Stimulated activated CD4-positive, alpha-beta T cell treated with anti-CD3 and anti-CD28 coated beads, Interleukin-2, amount 100 ng/mL, for 24 hours (primary cell): ENCODE measurements at regions not wholly inside any gene's neighbourhood (a gene's known extent, or its start where the extent isn't known, plus 50 kb on each side); places are given as distances from the start of the nearest gene placed in this dataset.

Experiments
- DNase-seq, 2 donors: peaks; one replicate each; pipeline ENCODE4 v3.0.0-alpha.2; 2020

DNA sequence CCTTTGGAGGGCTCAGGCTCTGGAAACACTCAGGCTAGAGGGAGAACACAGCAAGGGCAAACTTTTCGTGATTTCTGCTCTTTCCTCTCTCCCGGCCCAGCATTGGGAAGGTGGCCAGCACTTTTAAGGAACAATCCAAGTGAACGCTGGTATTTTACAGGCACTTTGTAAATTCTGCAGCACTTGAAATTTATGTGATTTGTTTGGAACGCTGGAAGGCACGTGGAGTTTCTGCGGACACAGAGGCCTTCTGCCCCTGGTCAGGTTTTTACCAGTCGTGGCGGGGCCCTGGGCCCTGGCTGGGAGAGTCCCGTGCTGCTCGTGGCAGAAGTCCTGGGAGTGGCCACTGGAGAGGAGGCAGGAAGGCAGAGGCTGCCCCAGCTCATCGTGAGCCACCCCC lies 188.6 kb downstream of the ENGASE start:
- no peak for DNase-seq

DNA sequence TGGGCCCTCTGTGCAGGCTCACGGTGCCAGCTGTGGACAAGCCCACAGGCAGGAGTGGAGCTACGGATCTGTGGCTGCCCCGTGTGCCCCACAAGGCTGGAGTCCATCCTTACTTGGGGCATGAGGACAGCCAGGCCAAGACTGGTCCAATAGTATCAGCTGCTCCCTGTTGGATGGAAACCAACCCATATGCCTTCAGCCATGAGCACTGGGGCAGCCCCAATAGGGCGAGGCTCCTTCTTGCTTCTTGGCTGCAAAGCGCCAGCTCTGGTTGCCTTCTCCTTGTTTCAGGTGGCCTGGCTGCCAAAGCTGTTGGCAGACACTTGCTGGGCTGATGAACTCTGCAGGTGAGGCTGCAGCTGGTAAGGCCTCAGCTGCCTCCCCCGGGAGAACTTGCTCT lies 188.0 kb downstream of the ENGASE start:
- no peak for DNase-seq

- no peak for DNase-seq
Measured at GRCh38 chr17:79261355-79262072, 186.9 kb downstream of the ENGASE start.

DNA sequence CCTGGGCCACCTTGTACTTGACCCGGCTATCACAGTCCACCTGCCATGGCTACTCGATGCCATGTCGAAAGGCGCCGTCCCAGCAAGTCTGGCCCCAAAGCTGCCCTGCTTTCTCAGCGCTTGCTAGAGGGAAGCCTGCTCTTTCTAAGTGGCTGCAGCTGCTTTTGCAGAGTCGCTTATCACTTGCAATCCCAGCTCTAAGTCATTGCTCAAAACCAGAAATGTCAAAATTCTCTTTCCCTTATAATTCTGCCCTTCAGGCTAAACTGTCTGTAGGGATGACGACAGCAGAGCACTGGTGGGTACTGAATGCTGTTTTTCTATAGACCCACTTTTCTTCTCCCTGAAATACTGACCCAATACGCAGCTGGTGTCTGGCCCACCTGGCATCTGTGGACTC lies 184.2 kb downstream of the ENGASE start:
- DNase-seq: no peak

DNA sequence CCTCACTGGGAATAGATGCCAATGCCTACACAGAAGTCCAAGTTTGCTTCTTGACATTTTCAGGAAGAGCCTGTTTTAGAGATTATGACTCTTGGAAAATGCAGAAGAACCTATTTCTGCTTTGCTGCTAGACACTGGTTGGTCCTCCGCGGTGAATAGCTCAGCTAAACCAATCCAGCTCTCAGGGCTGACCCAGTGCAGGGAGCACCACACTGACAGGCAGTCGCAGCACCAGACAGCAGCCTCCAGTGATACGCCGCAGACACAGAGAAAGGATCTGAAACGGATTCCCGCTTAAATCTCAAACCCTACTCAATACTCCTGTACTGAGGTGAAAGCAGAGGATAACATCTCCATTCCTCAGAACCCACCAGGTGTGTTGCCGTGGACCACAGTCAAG lies 183.4 kb downstream of the ENGASE start:
- no peak for DNase-seq

DNA sequence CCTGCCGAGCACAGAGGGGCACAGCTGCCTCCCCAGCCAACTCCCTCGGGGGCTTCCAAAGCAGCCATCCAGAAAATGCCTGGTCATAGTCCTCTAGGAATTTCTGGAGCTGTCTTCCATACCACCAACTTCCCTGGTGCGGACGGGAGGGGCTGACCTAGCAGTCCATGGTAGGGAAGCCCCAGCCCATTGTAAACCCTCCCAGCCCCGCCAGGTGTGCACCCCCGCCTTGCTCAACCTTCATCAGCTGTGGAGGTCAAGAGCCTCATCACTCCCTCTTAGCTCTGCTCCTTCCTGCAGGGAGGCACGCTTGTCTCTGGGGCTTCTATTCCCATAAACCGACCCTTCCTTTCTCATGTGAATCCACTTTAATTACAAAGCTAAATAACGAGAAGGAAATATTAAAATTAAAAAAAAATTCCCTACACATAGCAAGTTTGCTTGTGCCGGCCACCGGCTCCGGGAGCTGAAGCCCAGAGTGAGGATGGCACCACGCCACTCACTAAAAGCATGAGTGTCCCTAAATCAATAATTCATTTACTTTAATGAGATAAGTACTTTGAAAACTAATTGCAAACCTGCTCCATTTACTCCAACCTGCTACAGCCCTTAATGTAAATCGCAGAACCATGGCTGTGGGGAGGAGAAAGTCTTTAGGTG lies 181.4 kb downstream of the ENGASE start:
- DNase-seq: no peak

GRCh38 chr17:79255456-79255855 lies 180.8 kb downstream of the ENGASE start:
- no peak for DNase-seq

DNA sequence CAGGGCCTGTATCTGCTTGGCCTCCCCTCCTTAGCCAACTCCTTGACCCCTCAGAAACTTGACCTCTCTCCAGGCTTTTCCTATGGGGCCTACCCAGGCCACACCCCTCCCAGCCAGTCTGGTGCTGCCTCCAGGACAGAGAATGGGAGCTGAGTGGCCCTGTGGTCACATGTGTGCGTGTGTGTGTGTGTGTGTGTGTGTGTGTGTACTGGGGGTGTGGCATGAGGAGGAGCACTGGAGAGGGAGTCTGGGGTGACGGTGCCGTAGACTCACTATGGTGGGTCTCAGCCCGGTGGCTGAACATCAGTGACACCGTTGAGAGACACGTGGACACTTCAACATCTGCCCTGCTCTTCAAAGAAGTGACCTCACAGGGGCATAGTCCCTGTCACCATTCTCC lies 180.4 kb downstream of the ENGASE start:
- DNase-seq: no peak

DNA sequence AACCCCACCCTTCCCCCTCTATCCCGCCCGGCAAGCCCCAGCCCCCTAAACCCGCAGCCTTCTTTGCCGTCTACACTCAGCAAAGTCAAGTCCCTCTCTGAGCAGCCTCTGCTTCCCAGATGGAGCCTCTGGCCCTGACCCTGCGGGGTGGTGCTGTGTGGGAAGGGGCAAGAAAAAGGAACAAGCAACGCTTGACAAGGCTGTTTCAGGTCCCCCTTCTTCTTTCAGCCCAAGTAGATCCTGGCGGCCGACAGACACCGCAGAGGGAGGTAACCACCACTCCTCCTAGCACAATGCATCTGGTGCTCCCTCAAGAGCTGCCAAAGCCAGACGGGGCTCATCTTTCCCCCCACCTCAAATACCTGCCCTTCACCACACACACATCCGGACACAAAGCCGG lies 178.3 kb downstream of the ENGASE start:
- no peak for DNase-seq

GRCh38 chr17:79251824-79252223 lies 177.2 kb downstream of the ENGASE start:
- DNase-seq: no peak

GRCh38 chr17:79249929-79250521 lies 175.4 kb downstream of the ENGASE start:
- DNase-seq: no peak

GRCh38 chr17:79248843-79249493 lies 174.3 kb downstream of the ENGASE start:
- DNase-seq: no peak

DNA sequence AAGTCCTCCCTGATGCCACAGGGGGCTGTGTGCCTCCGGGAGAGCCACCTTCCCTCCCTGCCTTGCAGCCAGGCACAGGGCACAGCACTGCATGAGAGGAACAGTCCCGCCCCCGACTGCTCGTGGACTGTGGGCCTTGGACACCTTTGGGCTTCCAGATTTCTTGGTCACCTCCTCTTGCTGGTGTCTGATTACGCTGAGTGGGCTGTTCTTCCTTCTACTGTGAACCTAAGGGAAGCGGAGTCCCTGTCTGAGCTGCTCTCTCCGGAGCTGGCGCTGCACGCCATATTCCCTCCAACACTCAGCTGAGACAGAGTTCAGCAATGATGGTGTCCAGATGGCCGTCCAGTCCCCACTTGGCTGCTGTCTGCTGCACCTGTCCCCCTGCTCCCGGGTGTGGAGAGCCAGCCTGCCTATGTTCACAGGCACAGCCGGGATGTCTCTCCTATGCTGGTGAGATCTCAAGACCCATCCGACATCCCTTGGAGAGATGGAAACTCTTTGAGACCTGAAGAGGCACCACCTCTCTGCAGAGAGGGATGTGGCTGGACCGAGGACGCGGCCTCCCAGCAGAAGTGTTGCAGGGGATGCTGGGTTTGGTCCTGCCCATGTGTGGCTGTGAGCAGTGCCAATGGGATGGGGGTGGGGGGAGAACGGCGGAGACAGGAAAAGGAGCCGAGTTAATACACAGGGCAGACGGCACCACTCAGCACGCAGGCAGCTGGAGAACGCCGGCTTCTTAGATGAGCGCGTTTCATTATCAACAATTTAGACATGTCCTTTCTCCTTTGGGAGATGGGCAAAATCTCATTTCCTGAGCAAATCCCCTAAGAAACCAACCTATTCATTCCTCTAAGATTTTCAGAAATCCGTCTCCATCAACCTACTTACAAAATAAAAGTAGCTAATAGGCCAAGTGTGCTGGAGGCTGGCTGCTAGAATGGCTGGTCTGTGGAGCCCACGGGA lies 171.9 kb downstream of the ENGASE start:
- DNase-seq: no peak

GRCh38 chr17:79244665-79245064 lies 170.0 kb downstream of the ENGASE start:
- no peak for DNase-seq

DNA sequence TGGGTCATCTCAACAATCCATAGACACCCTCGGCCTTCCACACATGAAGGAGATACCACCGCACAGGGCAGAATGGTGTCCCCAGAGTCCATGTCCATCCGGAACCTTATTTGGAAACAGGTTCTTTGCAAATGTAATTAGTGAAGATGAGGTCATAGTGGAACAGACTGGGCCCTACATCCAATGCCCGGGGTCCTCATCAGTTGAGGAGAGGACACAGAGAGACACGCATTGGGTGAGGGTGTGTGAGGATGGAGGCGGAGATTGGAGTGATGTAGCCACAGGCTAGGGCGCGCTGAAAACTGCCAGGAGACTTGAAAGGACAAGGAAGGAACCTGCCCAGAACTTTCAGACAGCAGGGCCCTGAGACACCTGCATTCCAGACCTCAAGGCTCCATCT lies 169.4 kb downstream of the ENGASE start:
- no peak for DNase-seq

DNA sequence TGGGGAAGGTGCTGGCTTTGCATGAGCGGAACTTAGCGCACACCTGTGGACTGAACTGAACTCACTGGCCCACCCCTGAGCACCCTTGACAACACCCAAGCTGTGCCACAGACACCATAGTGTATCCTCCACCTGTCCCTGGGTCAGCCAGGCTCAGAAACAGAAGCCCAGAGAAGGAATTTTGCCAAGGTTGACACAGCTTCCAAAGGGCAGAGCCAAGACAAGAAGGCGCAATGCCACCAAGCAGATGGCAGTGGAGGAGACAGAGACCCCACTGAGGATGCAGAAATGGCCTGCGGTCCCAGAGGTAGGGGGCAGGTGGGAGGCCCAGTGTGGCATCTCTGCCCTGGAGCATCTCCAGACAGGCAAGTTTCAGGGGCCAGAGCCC lies 169.0 kb downstream of the ENGASE start:
- no peak for DNase-seq

DNA sequence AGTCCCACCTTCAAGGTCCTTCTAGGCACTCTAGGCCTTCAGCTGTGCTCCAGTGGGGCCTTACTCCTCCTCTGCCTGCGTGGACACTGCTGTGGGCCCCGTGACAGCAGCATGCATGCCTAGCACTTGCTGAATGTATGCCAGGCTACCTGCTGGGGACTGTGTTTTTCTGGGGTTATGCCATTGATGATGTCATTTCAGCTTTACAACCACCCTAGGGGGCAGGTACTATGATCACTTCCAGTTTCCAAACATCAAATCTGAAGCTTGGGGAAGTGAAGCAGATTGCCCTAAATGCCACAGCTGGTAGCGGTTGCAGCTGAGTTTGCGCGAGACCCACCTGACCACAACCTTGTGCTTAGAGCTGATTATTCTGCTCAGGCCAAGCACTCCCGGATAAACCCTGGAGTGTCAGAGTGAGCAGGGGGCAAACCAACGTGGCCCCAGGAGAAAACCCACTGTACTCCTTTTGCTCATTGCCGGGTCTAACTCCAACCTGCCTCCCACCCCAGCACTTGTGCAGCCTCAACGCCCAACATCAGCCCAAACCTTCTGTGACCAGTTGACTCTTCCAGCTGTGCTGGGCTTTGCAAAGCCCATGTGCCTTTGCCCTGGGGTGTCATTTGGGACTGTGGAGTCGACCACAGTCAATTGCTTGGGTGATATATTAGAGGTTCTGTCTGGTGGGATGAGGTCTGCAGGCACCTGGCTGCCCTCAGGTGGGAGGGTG lies 168.4 kb downstream of the ENGASE start:
- no peak for DNase-seq

DNA sequence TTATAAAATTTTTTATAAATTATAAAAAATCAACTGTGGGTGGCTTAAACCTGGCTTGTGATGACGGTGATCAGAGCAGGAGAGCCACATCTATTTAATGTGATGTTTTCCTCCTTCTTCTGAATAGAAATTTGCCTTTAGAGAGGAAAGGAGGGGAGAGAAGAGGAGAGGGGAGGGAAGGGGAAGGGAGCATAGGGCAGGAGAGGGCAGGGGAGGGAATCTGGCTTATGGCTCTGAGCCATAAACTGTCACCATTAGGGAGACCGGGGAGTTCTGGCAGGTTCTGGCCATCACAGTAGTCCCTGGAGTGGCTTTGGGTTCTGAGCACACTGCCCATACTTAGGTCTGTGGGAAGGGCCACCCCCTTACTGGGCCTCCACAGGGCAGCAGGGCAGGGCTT lies 167.8 kb downstream of the ENGASE start:
- DNase-seq: no peak

- DNase-seq: no peak
Measured at GRCh38 chr17:79241616-79242015, 167.0 kb downstream of the ENGASE start.

GRCh38 chr17:79239205-79239604 lies 164.6 kb downstream of the ENGASE start:
- no peak for DNase-seq

DNA sequence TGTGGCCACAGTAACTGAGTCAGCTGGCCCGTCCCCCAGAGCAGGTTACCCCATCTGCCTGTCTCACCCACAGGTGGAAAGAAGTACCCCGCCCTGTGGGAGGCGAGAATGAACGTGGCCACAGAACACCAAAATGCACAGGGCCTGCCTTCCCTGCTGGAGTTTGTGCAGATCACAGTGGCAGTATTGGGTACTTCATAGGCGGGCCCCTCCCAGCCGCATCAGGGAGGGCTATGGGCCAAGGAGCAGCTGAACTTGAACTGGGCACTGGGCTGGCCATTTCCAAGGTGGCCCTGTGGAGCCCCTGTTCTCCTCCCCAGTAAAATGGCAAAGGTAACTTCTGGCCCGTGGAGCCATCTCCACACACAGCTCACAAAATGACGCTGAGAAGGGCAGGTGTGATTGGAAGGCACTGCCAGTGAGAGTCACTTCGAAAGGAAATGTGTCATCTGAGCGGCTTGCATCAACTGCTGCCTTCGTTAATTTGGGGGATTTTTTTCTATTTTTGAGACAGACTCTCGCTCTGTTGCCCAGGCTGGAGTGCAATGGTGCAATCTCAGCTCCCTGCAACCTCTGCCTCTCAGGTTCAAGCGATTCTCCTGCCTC lies 162.9 kb downstream of the ENGASE start:
- no peak for DNase-seq

DNA sequence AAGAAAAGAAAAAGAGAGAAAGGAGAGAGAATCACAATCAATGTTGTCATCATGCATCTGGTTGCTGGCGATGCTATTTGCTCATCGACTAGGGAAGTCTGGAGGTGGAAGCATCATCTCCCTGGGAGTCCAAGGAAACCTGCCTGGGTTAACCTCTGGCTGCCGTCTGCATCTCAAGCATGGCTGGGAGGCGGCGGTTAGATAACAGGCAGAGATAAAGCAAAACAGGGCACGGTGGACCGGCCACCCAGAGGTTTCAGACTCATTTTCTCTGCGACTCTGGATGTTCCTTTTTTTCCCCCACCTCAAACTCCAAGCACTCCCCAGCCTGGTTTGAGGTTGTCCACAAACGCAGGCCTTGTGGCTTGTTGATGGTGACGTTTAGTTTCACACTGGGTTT lies 161.2 kb downstream of the ENGASE start:
- no peak for DNase-seq
